ENCODE measurements at regions not wholly inside any gene's neighbourhood (a gene's known extent, or its start where the extent isn't known, plus 50 kb on each side); places are given as distances from the start of the nearest gene placed in this dataset.
"Not testable (repeated sequence)": the region's sequence is repeated elsewhere in the genome, so short reads cannot be mapped to it uniquely, and the experiment has no call there.

DNA sequence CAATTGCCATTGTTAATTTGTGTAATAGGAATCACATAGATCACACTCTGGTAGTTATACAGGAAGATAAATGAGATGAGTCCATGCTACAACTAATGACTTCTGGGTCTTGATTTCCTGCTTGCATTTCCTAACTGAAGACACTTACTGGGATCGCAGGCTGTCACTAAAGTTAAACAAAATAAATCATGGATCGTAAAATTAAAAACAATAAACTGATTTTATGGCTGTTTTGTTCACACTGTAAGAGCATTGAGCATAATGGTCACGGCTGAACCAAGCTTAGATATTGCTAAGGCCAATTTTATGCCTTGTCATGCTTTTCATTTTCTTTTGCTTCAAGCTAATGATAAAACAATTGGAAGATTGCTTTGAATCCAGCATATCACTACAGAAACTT lies 332.5 kb upstream of the CITED2 start:
- in situ Hi-C loops (cut with HindIII; ENCODE audit: low pct_ligation_motif_present, low pct_unique_long_range_greater_than_20kb, low sequenced_read_pairs): no loop called here
- DNase-seq: no peak

- no peak for DNase-seq
- in situ Hi-C loops (cut with HindIII; ENCODE audit: low pct_ligation_motif_present, low pct_unique_long_range_greater_than_20kb, low sequenced_read_pairs): no loop called here
These were observed 330.8 kb upstream of the CITED2 start for GRCh38 chr6:139705284-139705683.

- DNase-seq: no peak
- in situ Hi-C loops (cut with HindIII; ENCODE audit: low pct_ligation_motif_present, low pct_unique_long_range_greater_than_20kb, low sequenced_read_pairs): no loop called here
These were observed 329.3 kb upstream of the CITED2 start for GRCh38 chr6:139703780-139704179.

- no peak for DNase-seq
- in situ Hi-C loops (cut with HindIII; ENCODE audit: low pct_ligation_motif_present, low pct_unique_long_range_greater_than_20kb, low sequenced_read_pairs): no loop called here
These were observed 328.3 kb upstream of the CITED2 start for GRCh38 chr6:139702706-139703105.

DNA sequence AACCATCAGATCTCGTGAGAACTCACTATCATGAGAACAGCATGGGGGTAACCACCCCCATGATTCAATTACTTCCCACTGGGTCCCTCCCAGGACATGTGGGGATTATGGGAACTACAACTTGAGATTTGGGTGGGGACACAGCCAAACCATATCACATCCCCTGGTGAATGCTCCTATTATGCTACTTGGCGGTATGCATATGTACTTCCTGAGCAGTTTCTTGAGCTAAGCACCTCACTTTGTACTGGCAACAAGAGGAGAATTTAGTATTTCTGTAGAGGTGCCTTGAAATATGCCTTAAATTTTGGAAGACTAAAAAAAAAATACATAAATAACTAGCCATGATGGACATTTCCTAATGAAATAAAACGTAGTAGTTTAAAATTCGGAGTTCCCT lies 327.2 kb upstream of the CITED2 start:
- DNase-seq: no peak
- in situ Hi-C loops (cut with HindIII; ENCODE audit: low pct_ligation_motif_present, low pct_unique_long_range_greater_than_20kb, low sequenced_read_pairs): no loop called here

- in situ Hi-C loops (cut with HindIII; ENCODE audit: low pct_ligation_motif_present, low pct_unique_long_range_greater_than_20kb, low sequenced_read_pairs): no loop called here
- no peak for DNase-seq
These were observed 326.6 kb upstream of the CITED2 start for GRCh38 chr6:139701003-139701402.

DNA sequence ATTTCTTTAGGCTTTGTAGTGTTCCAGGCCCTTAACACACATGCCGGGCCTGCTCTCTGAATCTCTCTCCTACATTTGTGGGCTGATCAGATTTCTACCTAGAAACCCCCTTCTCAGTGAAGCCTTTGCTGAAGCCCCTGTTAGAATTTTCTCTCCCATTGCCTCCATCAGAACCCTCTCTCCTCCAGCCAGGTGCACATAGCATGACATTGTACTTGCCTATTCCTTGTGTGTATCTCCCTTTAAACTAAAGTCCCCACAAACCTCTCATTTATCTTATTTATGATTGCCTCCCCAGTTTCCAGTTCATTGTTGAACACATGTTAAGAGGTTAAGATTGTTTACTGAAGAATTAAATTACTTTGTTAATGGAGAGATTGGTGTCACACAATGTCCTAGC lies 325.5 kb upstream of the CITED2 start:
- in situ Hi-C loops (cut with HindIII; ENCODE audit: low pct_ligation_motif_present, low pct_unique_long_range_greater_than_20kb, low sequenced_read_pairs): no loop called here
- no peak for DNase-seq

- in situ Hi-C loops (cut with HindIII; ENCODE audit: low pct_ligation_motif_present, low pct_unique_long_range_greater_than_20kb, low sequenced_read_pairs): no loop called here
- DNase-seq: no peak
These were observed 324.9 kb upstream of the CITED2 start for GRCh38 chr6:139699335-139699734.

GRCh38 chr6:139698526-139699176 lies 324.2 kb upstream of the CITED2 start:
- no peak for DNase-seq
- in situ Hi-C loops (cut with HindIII; ENCODE audit: low pct_ligation_motif_present, low pct_unique_long_range_greater_than_20kb, low sequenced_read_pairs): no loop called here

DNA sequence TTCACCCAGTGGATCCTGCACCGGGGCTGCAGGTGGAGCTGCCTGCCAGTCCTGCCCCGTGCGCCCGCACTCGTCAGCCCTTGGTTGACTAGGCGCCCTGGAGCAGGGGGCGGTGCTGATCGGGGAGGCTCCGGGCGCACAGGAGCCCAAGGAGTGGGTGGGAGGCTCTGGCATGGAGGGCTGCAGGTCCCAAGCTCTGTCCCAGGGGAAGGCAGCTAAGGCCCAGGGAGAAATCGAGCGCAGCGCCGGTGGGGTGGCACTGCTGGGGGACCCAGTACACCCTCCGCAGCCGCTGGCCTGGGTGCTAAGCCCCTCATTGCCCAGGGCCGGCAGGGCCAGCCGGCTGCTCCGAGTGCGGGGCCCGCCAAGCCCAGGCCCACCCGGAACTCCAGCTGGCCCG lies 323.4 kb upstream of the CITED2 start:
- in situ Hi-C loops (cut with HindIII; ENCODE audit: low pct_ligation_motif_present, low pct_unique_long_range_greater_than_20kb, low sequenced_read_pairs); DNase-seq: not testable (repeated sequence)

- DNase-seq; in situ Hi-C loops (cut with HindIII; ENCODE audit: low pct_ligation_motif_present, low pct_unique_long_range_greater_than_20kb, low sequenced_read_pairs): not testable (repeated sequence)
These were observed 322.5 kb upstream of the CITED2 start for GRCh38 chr6:139696991-139697390.

DNA sequence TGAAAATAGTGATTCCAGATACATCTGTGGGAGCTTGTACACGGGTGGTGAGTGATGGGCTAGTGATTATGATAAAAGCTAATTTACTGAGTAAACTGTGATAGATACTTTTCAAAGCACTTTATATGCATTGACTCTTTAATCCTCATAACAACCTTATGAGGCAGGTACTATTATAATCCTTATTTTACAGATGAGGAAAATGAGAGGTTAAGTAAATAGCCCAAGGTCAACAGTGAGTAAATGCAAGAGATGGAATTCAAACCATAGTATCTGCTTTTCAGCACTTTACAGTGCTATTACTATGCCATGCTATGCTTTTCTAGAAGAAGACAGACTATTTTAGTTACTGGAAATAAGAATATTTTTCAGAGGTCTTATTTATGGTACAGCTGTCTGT lies 320.9 kb upstream of the CITED2 start:
- in situ Hi-C loops (cut with HindIII; ENCODE audit: low pct_ligation_motif_present, low pct_unique_long_range_greater_than_20kb, low sequenced_read_pairs): no loop called here
- DNase-seq: no peak

DNA sequence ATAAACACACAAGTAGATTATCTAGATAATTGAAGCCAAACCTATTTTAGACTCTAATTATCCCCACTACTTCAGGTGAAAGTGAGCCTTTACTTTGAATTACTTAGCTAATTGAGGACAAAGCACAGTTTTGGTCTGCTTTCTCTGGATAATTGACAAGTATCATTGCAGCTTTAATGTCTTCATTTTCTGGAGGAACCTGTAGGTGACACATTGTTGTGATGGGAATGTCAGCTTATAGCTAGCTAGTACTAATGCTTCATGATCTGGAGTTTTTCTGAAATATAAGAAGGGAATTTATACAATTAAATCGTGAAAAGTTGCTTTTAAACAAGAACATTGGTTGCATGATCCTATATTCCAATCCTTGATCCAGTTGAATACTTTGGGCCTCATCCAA lies 319.3 kb upstream of the CITED2 start:
- no peak for DNase-seq
- in situ Hi-C loops (cut with HindIII; ENCODE audit: low pct_ligation_motif_present, low pct_unique_long_range_greater_than_20kb, low sequenced_read_pairs): no loop called here

GRCh38 chr6:139690007-139690406 lies 315.6 kb upstream of the CITED2 start:
- in situ Hi-C loops (cut with HindIII; ENCODE audit: low pct_ligation_motif_present, low pct_unique_long_range_greater_than_20kb, low sequenced_read_pairs): no loop called here
- DNase-seq: no peak

DNA sequence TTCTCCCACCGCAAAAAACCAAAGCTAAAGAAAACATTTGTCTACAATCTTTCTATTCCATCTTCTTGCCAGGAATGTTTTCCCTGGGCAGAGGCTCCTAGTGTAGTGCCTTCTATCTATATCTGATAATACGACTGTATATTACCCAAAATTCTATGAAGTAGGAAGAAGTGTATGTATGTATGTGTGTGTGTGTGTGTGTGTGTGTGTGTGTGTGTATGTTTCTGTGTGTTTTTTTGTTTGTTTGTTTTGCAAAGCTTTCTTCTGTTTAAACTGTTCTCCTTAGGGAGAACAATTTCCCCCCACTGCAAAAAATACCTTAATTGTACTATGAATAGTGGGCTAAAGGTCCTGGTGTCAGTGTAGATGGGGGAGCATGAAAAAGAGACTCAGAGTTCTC lies 312.6 kb upstream of the CITED2 start:
- no peak for DNase-seq
- in situ Hi-C loops (cut with HindIII; ENCODE audit: low pct_ligation_motif_present, low pct_unique_long_range_greater_than_20kb, low sequenced_read_pairs): no loop called here

DNA sequence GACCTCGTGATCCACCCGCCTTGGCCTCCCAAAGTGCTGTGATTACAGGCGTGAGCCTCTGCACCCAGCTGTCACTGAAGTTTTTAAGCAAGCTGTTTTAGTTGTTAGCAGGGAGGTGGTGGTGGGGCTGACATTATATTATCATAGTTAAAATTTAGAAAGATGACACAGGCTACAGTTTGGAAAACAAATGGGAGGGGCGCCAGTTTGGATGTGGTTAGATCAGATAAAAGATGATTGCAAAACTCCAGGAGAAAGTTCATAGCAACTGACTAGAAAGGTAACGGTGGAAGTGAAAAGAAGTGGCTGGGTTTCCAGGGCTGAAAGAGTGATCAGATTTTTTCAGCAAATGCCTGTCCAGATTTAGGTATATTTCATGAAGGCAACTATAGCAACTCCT lies 311.9 kb upstream of the CITED2 start:
- in situ Hi-C loops (cut with HindIII; ENCODE audit: low pct_ligation_motif_present, low pct_unique_long_range_greater_than_20kb, low sequenced_read_pairs): no loop called here
- no peak for DNase-seq

DNA sequence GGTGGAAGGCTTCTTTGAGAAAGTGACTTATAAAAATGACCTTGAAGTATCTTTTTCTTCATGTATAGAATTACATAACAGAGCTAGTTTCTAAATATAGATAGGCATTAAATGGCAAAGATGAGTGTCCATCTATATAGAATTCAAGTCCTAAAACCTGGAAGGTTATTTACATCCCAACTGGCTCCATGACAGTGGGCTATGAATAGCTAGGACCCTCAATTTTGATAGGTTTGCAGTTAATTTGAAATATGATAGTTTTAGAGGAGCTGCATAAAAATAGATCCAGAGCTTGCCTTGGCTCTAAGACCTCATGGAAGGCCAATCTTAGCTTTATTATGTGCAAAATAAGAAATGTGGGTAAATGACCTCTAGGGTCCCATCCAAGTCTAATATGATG lies 310.6 kb upstream of the CITED2 start:
- no peak for DNase-seq
- in situ Hi-C loops (cut with HindIII; ENCODE audit: low pct_ligation_motif_present, low pct_unique_long_range_greater_than_20kb, low sequenced_read_pairs): no loop called here

DNA sequence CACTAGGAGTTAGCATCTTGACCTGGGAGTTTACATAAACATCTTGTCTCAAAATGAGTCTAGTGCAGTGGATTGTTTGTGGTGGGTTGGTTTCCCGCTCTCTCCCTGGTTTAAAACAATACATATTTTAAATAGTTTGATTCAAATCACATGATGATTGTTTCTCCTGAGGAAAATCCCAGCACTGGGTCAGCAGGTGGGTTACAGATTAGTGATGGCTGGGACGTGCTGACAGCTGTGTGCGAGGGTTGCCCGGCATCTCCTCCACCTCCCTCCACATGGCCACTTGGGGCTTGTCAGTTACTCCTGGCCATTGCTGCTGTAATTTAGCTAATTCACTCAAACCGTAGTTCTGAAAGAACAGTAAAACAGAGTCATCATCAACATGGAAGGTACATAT lies 306.4 kb upstream of the CITED2 start:
- in situ Hi-C loops (cut with HindIII; ENCODE audit: low pct_ligation_motif_present, low pct_unique_long_range_greater_than_20kb, low sequenced_read_pairs): no loop called here
- DNase-seq: no peak

GRCh38 chr6:139679516-139680179 lies 305.2 kb upstream of the CITED2 start:
- DNase-seq: no peak
- in situ Hi-C loops (cut with HindIII; ENCODE audit: low pct_ligation_motif_present, low pct_unique_long_range_greater_than_20kb, low sequenced_read_pairs): no loop called here

GRCh38 chr6:139676718-139677117 lies 302.3 kb upstream of the CITED2 start:
- no peak for DNase-seq
- in situ Hi-C loops (cut with HindIII; ENCODE audit: low pct_ligation_motif_present, low pct_unique_long_range_greater_than_20kb, low sequenced_read_pairs): no loop called here

All from ACHN (cell line).